Liver (tissue), 8 donors: ENCODE measurements at regions not wholly inside any gene's neighbourhood (a gene's known extent, or its start where the extent isn't known, plus 50 kb on each side); places are given as distances from the start of the nearest gene placed in this dataset.

Source experiments
- DNase-seq: peaks from one replicate; pipeline ENCODE4 v3.0.0-alpha.2; 2017; ENCODE audit warnings: low spot score
- H3K27ac ChIP-seq, 2 donors: one replicate each; pipeline ENCODE4 v1.7.0; 2013; ENCODE audit warnings: inconsistent platforms in 2 of 2, low read length in 2 of 2, control low read depth in 1 of 2, low read depth in 1 of 2, mild to moderate bottlenecking in 1 of 2
- H3K27me3 ChIP-seq, 4 donors: one replicate each; pipeline versions ENCODE4 v1.6.1 to v1.7.0; 2013; ENCODE audit warnings: low read length in 3 of 4, inconsistent platforms in 1 of 4, mild to moderate bottlenecking in 1 of 4, moderate library complexity in 1 of 4; ENCODE audit not compliant: control insufficient read depth in 4 of 4, insufficient read depth in 4 of 4
- H3K36me3 ChIP-seq, 4 donors: one replicate each; pipeline versions ENCODE4 v1.6.1 to v1.7.0; 2013; ENCODE audit warnings: low read length in 3 of 4, mild to moderate bottlenecking in 3 of 4, low read depth in 1 of 4, moderate library complexity in 1 of 4; ENCODE audit not compliant: control insufficient read depth in 4 of 4, insufficient read depth in 3 of 4
- H3K4me1 ChIP-seq, 4 donors: one replicate each; pipeline versions ENCODE4 v1.6.1 to v1.7.0; 2013; ENCODE audit warnings: low read length in 3 of 4, mild to moderate bottlenecking in 3 of 4, moderate library complexity in 1 of 4; ENCODE audit not compliant: control insufficient read depth in 4 of 4, insufficient read depth in 4 of 4
- H3K4me3 ChIP-seq, 3 donors: one replicate each; pipeline versions ENCODE4 v1.6.1 to v1.7.0; 2013; ENCODE audit warnings: low read length in 3 of 3, control low read depth in 1 of 3, low read depth in 1 of 3, mild to moderate bottlenecking in 1 of 3
- H3K9ac ChIP-seq, 2 donors: one replicate each; pipeline ENCODE4 v1.7.0; 2013; ENCODE audit warnings: low read length in 2 of 2, mild to moderate bottlenecking in 2 of 2, moderate library complexity in 2 of 2, control low read depth in 1 of 2, low read depth in 1 of 2
- H3K9me3 ChIP-seq, 4 donors: one replicate each; pipeline versions ENCODE4 v1.6.1 to v1.7.0; 2013; ENCODE audit warnings: low read length in 3 of 4; ENCODE audit not compliant: control insufficient read depth in 4 of 4
- EGR1 ChIP-seq, 2 donors: IDR thresholded peaks; 2 replicates each; pipeline ENCODE4 v1.6.1; 2016 to 2018; ENCODE audit warnings: antibody characterized with exemption in 2 of 2, low read depth in 2 of 2
- FOXA1 ChIP-seq: IDR thresholded peaks from 2 replicates; pipeline ENCODE4 v1.6.1; 2016; ENCODE audit warnings: antibody characterized with exemption
- FOXA2 ChIP-seq: IDR thresholded peaks from 2 replicates; pipeline ENCODE4 v1.6.1; 2016; ENCODE audit warnings: antibody characterized with exemption
- GABPA ChIP-seq, 2 donors: IDR thresholded peaks in 1 of 2; conservative IDR thresholded peaks in 1 of 2; 2 replicates each; pipeline ENCODE4 v1.6.1; 2016; ENCODE audit warnings: antibody characterized with exemption in 2 of 2, mild to moderate bottlenecking in 1 of 2, moderate library complexity in 1 of 2
- HNF4A ChIP-seq, 2 donors: conservative IDR thresholded peaks; 2 replicates each; pipeline ENCODE4 v1.6.1; 2016; ENCODE audit warnings: antibody characterized with exemption in 2 of 2, mild to moderate bottlenecking in 2 of 2
- HNF4G ChIP-seq: IDR thresholded peaks from 2 replicates; pipeline ENCODE4 v1.6.1; 2016; ENCODE audit warnings: antibody characterized with exemption
- JUND ChIP-seq, 2 donors: IDR thresholded peaks; 2 replicates each; pipeline ENCODE4 v1.6.1; 2016; ENCODE audit warnings: antibody characterized with exemption in 2 of 2
- RAD21 ChIP-seq, 2 donors: IDR thresholded peaks; 2 replicates each; pipeline ENCODE4 v1.6.1; 2016; ENCODE audit warnings: antibody characterized with exemption in 2 of 2, mild to moderate bottlenecking in 2 of 2
- RXRA ChIP-seq, 2 donors: IDR thresholded peaks; 2 replicates each; pipeline ENCODE4 v1.6.1; 2017 to 2018; ENCODE audit warnings: antibody characterized with exemption in 2 of 2, mild to moderate bottlenecking in 1 of 2
- SP1 ChIP-seq: IDR thresholded peaks from 2 replicates; pipeline ENCODE4 v1.6.1; 2018; ENCODE audit warnings: antibody characterized with exemption, mild to moderate bottlenecking
- TAF1 ChIP-seq: conservative IDR thresholded peaks from 2 replicates; pipeline ENCODE4 v1.6.1; 2016; ENCODE audit warnings: antibody characterized with exemption, mild to moderate bottlenecking
- YY1 ChIP-seq: IDR thresholded peaks from 2 replicates; pipeline ENCODE4 v1.6.1; 2016; ENCODE audit warnings: antibody characterized with exemption, mild to moderate bottlenecking
- WGBS: extraction: QIAGEN DNeasy Blood & Tissue Kit; methylation state at CpG from one replicate; pipeline ENCODE4 v1.1.7; 2013; 5-methylcytosine and 5-hydroxymethylcytosine counted together
- TF ChIP-seq, protein P1 (sequence below): IDR thresholded peaks from 2 replicates; pipeline ENCODE4 v1.6.1; 2016; ENCODE audit warnings: antibody characterized with exemption
- TF ChIP-seq, protein P2 (sequence below): IDR thresholded peaks from 2 replicates; pipeline ENCODE4 v1.6.1; 2016; ENCODE audit warnings: antibody characterized with exemption, mild to moderate bottlenecking
- TF ChIP-seq, protein P3 (sequence below): IDR thresholded peaks from 2 replicates; pipeline ENCODE4 v1.6.1; 2016; ENCODE audit warnings: antibody characterized with exemption
- TF ChIP-seq, protein P4 (sequence below): IDR thresholded peaks from 2 replicates; pipeline ENCODE4 v1.6.1; 2016; ENCODE audit warnings: antibody characterized with exemption
- TF ChIP-seq, protein P5 (sequence below): fragments of 150-350 bp; IDR thresholded peaks from 2 replicates; pipeline ENCODE4 v1.5.1; 2017; ENCODE audit warnings: improper control_type of control experiment, low read depth, low read length; ENCODE audit not compliant: missing input control
- donor health status: healthy.
- donor health status: healthy.
- donor health status: healthy.
- donor health status: healthy.
- donor health status: healthy.

DNA sequence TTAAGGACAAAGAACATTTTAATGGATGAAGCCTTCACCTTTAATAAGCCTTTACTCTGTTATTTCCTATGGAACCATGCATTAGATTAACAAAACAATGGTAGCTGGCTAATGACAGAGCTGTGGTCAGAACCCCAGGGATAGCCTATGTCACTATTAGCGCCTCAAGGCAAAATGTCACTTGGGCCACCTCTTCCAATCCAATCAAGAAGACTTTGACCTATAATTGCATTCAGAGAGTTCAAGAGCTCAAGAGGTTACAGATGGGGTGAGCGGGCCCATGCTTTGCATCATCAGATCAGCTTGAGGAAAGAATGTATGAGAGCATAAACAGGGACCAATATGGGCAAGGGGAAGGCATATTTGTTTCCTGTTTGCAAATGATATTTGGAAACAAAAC is 425.1 kb downstream of the ARHGEF28 start:
- Histone ChIP-seq H3K9me3 (peaks cover 0 to 2% (median 0%) of the 10 kb centered on the region in 4 donors), H3K27ac (no peak overlapping the region), H3K4me3 (no peak overlapping the region), H3K36me3 (no peaks in the 10 kb centered on the region), H3K4me1 (no peaks in the 10 kb centered on the region), H3K9ac (no peak overlapping the region), H3K27me3 (no peaks in the 10 kb centered on the region)
- TF ChIP-seq GABPA (IDR thresholded peaks at IDR 0.05 in 1 of 2, conservative IDR thresholded peaks at IDR 0.05 in 1 of 2) (no peak), HNF4G (no peak), TAF1 (no peak), HNF4A (conservative IDR thresholded peaks at IDR 0.05) (no peak)
- TF ChIP-seq, protein P1, sequence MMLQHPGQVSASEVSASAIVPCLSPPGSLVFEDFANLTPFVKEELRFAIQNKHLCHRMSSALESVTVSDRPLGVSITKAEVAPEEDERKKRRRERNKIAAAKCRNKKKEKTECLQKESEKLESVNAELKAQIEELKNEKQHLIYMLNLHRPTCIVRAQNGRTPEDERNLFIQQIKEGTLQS = no peak
- TF ChIP-seq, protein P2, sequence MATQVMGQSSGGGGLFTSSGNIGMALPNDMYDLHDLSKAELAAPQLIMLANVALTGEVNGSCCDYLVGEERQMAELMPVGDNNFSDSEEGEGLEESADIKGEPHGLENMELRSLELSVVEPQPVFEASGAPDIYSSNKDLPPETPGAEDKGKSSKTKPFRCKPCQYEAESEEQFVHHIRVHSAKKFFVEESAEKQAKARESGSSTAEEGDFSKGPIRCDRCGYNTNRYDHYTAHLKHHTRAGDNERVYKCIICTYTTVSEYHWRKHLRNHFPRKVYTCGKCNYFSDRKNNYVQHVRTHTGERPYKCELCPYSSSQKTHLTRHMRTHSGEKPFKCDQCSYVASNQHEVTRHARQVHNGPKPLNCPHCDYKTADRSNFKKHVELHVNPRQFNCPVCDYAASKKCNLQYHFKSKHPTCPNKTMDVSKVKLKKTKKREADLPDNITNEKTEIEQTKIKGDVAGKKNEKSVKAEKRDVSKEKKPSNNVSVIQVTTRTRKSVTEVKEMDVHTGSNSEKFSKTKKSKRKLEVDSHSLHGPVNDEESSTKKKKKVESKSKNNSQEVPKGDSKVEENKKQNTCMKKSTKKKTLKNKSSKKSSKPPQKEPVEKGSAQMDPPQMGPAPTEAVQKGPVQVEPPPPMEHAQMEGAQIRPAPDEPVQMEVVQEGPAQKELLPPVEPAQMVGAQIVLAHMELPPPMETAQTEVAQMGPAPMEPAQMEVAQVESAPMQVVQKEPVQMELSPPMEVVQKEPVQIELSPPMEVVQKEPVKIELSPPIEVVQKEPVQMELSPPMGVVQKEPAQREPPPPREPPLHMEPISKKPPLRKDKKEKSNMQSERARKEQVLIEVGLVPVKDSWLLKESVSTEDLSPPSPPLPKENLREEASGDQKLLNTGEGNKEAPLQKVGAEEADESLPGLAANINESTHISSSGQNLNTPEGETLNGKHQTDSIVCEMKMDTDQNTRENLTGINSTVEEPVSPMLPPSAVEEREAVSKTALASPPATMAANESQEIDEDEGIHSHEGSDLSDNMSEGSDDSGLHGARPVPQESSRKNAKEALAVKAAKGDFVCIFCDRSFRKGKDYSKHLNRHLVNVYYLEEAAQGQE = no peak
- TF ChIP-seq, protein P3, sequence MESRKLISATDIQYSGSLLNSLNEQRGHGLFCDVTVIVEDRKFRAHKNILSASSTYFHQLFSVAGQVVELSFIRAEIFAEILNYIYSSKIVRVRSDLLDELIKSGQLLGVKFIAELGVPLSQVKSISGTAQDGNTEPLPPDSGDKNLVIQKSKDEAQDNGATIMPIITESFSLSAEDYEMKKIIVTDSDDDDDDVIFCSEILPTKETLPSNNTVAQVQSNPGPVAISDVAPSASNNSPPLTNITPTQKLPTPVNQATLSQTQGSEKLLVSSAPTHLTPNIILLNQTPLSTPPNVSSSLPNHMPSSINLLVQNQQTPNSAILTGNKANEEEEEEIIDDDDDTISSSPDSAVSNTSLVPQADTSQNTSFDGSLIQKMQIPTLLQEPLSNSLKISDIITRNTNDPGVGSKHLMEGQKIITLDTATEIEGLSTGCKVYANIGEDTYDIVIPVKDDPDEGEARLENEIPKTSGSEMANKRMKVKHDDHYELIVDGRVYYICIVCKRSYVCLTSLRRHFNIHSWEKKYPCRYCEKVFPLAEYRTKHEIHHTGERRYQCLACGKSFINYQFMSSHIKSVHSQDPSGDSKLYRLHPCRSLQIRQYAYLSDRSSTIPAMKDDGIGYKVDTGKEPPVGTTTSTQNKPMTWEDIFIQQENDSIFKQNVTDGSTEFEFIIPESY = no peak
- WGBS = 92% methylated on average over 2 of the region's 2 CpGs
- no peak for DNase-seq

DNA sequence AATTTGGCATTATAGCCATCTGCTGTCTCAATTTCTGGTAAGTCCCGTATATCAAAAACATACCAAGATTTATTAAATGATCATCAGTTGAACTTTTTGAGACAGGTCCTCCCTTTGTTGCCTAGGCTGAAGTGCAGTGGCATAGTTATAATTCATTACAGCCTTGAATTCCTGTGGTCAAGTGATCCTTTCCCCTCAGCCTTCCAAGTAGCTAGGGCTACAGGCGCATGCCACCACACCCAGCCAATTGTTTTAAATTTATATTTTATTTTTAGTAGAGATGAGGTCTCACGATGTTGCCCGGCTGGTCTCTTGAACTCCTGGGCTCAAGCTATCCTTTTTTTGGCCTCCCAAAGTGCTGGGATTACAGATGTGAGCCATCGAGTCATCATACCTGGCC is 418.9 kb downstream of the ARHGEF28 start:
- DNase-seq = no peak
- Histone ChIP-seq H3K36me3 (no peaks in the 10 kb centered on the region), H3K9me3 (peaks cover 0 to 2% (median 0%) of the 10 kb centered on the region in 4 donors), H3K27ac (no peak overlapping the region), H3K4me1 (no peaks in the 10 kb centered on the region), H3K4me3 (no peak overlapping the region), H3K9ac (no peak overlapping the region), H3K27me3 (no peaks in the 10 kb centered on the region)
- TF ChIP-seq HNF4A (conservative IDR thresholded peaks at IDR 0.05) = no peak
- no peak for TF ChIP-seq TAF1
- TF ChIP-seq FOXA1 = no peak
- TF ChIP-seq EGR1 (IDR thresholded peaks at IDR 0.05; ENCODE audit: low read depth in 2 of 2) = no peak
- WGBS = 93% methylated on average over 5 of the region's 5 CpGs

DNA sequence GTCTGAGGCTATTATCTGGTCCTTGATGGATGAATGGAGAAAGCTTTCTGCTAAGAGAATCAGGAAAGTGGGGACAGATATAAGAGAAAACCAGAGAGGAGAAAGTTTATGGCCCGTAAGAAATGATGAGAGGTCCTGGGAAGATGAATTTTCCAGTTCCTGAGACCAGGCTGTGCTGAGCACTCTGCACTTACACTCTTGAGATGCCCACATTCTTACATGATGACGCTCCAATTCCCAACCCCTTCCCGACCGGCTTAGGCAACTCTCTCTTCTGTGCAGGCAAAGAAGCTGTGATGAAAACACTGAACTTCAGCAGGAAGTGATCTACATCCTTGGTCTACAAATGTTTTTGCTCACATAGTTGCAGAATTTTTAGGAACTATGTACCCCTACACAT is 417.0 kb downstream of the ARHGEF28 start:
- DNase-seq = no peak

More for the DNA sequence above, 417.0 kb downstream of the ARHGEF28 start:
- H3K36me3 ChIP-seq = no peaks in the 10 kb centered on the region
- WGBS = 76% methylated on average over 4 of the region's 4 CpGs
- no peak overlapping the region for H3K9ac ChIP-seq
- H3K9me3 ChIP-seq = peaks cover 0 to 2% (median 0%) of the 10 kb centered on the region in 4 donors
- TF ChIP-seq FOXA1 (no peak), RAD21 (IDR thresholded peaks at IDR 0.05) (no peak), JUND (IDR thresholded peaks at IDR 0.05) (no peak), SP1 (no peak), FOXA2 (no peak), YY1 (no peak), HNF4G (no peak), RXRA (IDR thresholded peaks at IDR 0.05) (no peak), HNF4A (conservative IDR thresholded peaks at IDR 0.05) (no peak), GABPA (IDR thresholded peaks at IDR 0.05 in 1 of 2, conservative IDR thresholded peaks at IDR 0.05 in 1 of 2) (no peak), EGR1 (IDR thresholded peaks at IDR 0.05; ENCODE audit: low read depth in 2 of 2) (no peak)
- TF ChIP-seq, protein P3 = no peak
- TF ChIP-seq, protein P4, sequence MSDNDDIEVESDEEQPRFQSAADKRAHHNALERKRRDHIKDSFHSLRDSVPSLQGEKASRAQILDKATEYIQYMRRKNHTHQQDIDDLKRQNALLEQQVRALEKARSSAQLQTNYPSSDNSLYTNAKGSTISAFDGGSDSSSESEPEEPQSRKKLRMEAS = no peak
- TF ChIP-seq, protein P5, sequence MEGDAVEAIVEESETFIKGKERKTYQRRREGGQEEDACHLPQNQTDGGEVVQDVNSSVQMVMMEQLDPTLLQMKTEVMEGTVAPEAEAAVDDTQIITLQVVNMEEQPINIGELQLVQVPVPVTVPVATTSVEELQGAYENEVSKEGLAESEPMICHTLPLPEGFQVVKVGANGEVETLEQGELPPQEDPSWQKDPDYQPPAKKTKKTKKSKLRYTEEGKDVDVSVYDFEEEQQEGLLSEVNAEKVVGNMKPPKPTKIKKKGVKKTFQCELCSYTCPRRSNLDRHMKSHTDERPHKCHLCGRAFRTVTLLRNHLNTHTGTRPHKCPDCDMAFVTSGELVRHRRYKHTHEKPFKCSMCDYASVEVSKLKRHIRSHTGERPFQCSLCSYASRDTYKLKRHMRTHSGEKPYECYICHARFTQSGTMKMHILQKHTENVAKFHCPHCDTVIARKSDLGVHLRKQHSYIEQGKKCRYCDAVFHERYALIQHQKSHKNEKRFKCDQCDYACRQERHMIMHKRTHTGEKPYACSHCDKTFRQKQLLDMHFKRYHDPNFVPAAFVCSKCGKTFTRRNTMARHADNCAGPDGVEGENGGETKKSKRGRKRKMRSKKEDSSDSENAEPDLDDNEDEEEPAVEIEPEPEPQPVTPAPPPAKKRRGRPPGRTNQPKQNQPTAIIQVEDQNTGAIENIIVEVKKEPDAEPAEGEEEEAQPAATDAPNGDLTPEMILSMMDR = no peak
- TF ChIP-seq, protein P1 = no peak
- H3K27me3 ChIP-seq = no peaks in the 10 kb centered on the region
- H3K4me3 ChIP-seq = no peak overlapping the region
- no peak overlapping the region for H3K27ac ChIP-seq
- no peaks in the 10 kb centered on the region for H3K4me1 ChIP-seq
